D341Med (cell line): ENCODE measurements at regions not wholly inside any gene's neighbourhood (a gene's known extent, or its start where the extent isn't known, plus 50 kb on each side); places are given as distances from the start of the nearest gene placed in this dataset.

Experiments
- DNase-seq: peaks from one replicate; pipeline ENCODE4 v3.0.0; 2012; ENCODE audit warnings: low spot score

GRCh38 chr1:199112365-199112764, 473.5 kb downstream of the PTPRC start:
- no peak for DNase-seq

- peak; percentile 76 for DNase-seq
These were observed 474.5 kb downstream of the PTPRC start for GRCh38 chr1:199113265-199113869.

- DNase-seq = no peak
These were observed 477.6 kb downstream of the PTPRC start for GRCh38 chr1:199116488-199116887.

- DNase-seq = no peak
These were observed 482.2 kb downstream of the PTPRC start for GRCh38 chr1:199121047-199121446.

- no peak for DNase-seq
These were observed 483.2 kb downstream of the PTPRC start for GRCh38 chr1:199122085-199122484.

GRCh38 chr1:199122532-199123311, 483.9 kb downstream of the PTPRC start:
- DNase-seq = no peak

GRCh38 chr1:199123615-199124014, 484.8 kb downstream of the PTPRC start:
- DNase-seq = no peak

GRCh38 chr1:199124351-199124750, 485.5 kb downstream of the PTPRC start:
- no peak for DNase-seq

GRCh38 chr1:199129247-199129646, 490.4 kb downstream of the PTPRC start:
- DNase-seq = no peak

- no peak for DNase-seq
These were observed 493.2 kb downstream of the PTPRC start for GRCh38 chr1:199132006-199132405.

- no peak for DNase-seq
These were observed 497.1 kb downstream of the PTPRC start for GRCh38 chr1:199135901-199136300.

- DNase-seq = no peak
These were observed 499.2 kb downstream of the PTPRC start for GRCh38 chr1:199138061-199138460.

GRCh38 chr1:199149591-199149990, 510.8 kb downstream of the PTPRC start:
- DNase-seq = no peak

GRCh38 chr1:199150756-199151155, 511.9 kb downstream of the PTPRC start:
- DNase-seq = no peak

- DNase-seq = no peak
These were observed 513.0 kb downstream of the PTPRC start for GRCh38 chr1:199151634-199152425.

GRCh38 chr1:199152676-199153075, 513.8 kb downstream of the PTPRC start:
- no peak for DNase-seq

GRCh38 chr1:199155166-199156019, 516.6 kb downstream of the PTPRC start:
- DNase-seq = no peak

- DNase-seq = no peak
These were observed 518.7 kb downstream of the PTPRC start for GRCh38 chr1:199157494-199157893.

GRCh38 chr1:199160521-199161318, 521.9 kb downstream of the PTPRC start:
- DNase-seq = no peak

- no peak for DNase-seq
These were observed 522.5 kb downstream of the PTPRC start for GRCh38 chr1:199161319-199161680.

- DNase-seq = no peak
These were observed 523.0 kb downstream of the PTPRC start for GRCh38 chr1:199161766-199162303.
